CD4-positive, alpha-beta T cell treated with Interferon gamma for 1 hour (primary cell): ENCODE measurements at regions not wholly inside any gene's neighbourhood (a gene's known extent, or its start where the extent isn't known, plus 50 kb on each side); places are given as distances from the start of the nearest gene placed in this dataset.

Experiments
- DNase-seq: peaks from one replicate; pipeline ENCODE4 v3.0.0-alpha.2; 2020

GRCh38 chr1:218953386-218953785, 220.3 kb upstream of the LYPLAL1 start:
- DNase-seq: no peak

GRCh38 chr1:218957971-218958370, 215.7 kb upstream of the LYPLAL1 start:
- DNase-seq: no peak

GRCh38 chr1:218959784-218960183, 213.9 kb upstream of the LYPLAL1 start:
- DNase-seq: no peak

GRCh38 chr1:218964471-218965185, 209.1 kb upstream of the LYPLAL1 start:
- DNase-seq: no peak

GRCh38 chr1:218965821-218966220, 207.9 kb upstream of the LYPLAL1 start:
- no peak for DNase-seq

GRCh38 chr1:218967254-218967653, 206.4 kb upstream of the LYPLAL1 start:
- DNase-seq: no peak

GRCh38 chr1:218967836-218968235, 205.8 kb upstream of the LYPLAL1 start:
- DNase-seq: no peak

GRCh38 chr1:218969006-218969405, 204.7 kb upstream of the LYPLAL1 start:
- no peak for DNase-seq

GRCh38 chr1:218970397-218970990, 203.2 kb upstream of the LYPLAL1 start:
- no peak for DNase-seq

GRCh38 chr1:218971156-218971555, 202.5 kb upstream of the LYPLAL1 start:
- DNase-seq: no peak

GRCh38 chr1:218980881-218981280, 192.8 kb upstream of the LYPLAL1 start:
- DNase-seq: no peak

- no peak for DNase-seq
These were observed 191.2 kb upstream of the LYPLAL1 start for GRCh38 chr1:218982482-218982881.

- no peak for DNase-seq
These were observed 190.2 kb upstream of the LYPLAL1 start for GRCh38 chr1:218983433-218983832.

- no peak for DNase-seq
These were observed 189.8 kb upstream of the LYPLAL1 start for GRCh38 chr1:218983848-218984247.

- no peak for DNase-seq
These were observed 188.2 kb upstream of the LYPLAL1 start for GRCh38 chr1:218985424-218985984.

- no peak for DNase-seq
These were observed 186.9 kb upstream of the LYPLAL1 start for GRCh38 chr1:218986816-218987215.

- no peak for DNase-seq
These were observed 183.7 kb upstream of the LYPLAL1 start for GRCh38 chr1:218990019-218990418.

- DNase-seq: no peak
These were observed 182.6 kb upstream of the LYPLAL1 start for GRCh38 chr1:218991089-218991488.

- no peak for DNase-seq
These were observed 179.1 kb upstream of the LYPLAL1 start for GRCh38 chr1:218994615-218995014.

GRCh38 chr1:218995091-218995665, 178.5 kb upstream of the LYPLAL1 start:
- DNase-seq: no peak

- no peak for DNase-seq
These were observed 177.3 kb upstream of the LYPLAL1 start for GRCh38 chr1:218996362-218996761.

- no peak for DNase-seq
These were observed 173.7 kb upstream of the LYPLAL1 start for GRCh38 chr1:219000005-219000404.

- no peak for DNase-seq
These were observed 173.0 kb upstream of the LYPLAL1 start for GRCh38 chr1:219000631-219001030.

- DNase-seq: no peak
These were observed 163.0 kb upstream of the LYPLAL1 start for GRCh38 chr1:219010720-219011119.
